Skeletal muscle cell (primary cell): ENCODE measurements at regions not wholly inside any gene's neighbourhood (a gene's known extent, or its start where the extent isn't known, plus 50 kb on each side); places are given as distances from the start of the nearest gene placed in this dataset.
A peak's percentile ranks its signal among the peaks of the same experiment; 100 is the strongest.
"Not testable (repeated sequence)": the region's sequence is repeated elsewhere in the genome, so short reads cannot be mapped to it uniquely, and the experiment has no call there.

Experiments used
- DNase-seq: peaks from one replicate; pipeline ENCODE4 v3.0.0-alpha.2; 2010; ENCODE audit warnings: low read depth
- H3K4me3 ChIP-seq: 2 replicates; pipeline ENCODE4 v1.5.1; 2011; ENCODE audit warnings: low read depth, mild to moderate bottlenecking, control low read depth, low read length, moderate library complexity

GRCh38 chr2:129907256-129907998, 72.0 kb upstream of the RAB6C start:
- no peak overlapping the region for H3K4me3 ChIP-seq
- DNase-seq, result no peak

GRCh38 chr2:129908721-129909373, 70.6 kb upstream of the RAB6C start:
- no peak overlapping the region for H3K4me3 ChIP-seq
- DNase-seq, result no peak

- H3K4me3 ChIP-seq, result no peak overlapping the region
- DNase-seq, result no peak
These were observed 69.6 kb upstream of the RAB6C start for GRCh38 chr2:129909651-129910418.

- no peak for DNase-seq
- H3K4me3 ChIP-seq, result no peak overlapping the region
These were observed 68.8 kb upstream of the RAB6C start for GRCh38 chr2:129910446-129911362.

- no peak for DNase-seq
- no peak overlapping the region for H3K4me3 ChIP-seq
These were observed 68.0 kb upstream of the RAB6C start for GRCh38 chr2:129911363-129912065.

GRCh38 chr2:129912066-129912820, 67.2 kb upstream of the RAB6C start:
- no peak for DNase-seq
- H3K4me3 ChIP-seq, result no peak overlapping the region

- no peak for DNase-seq
- no peak overlapping the region for H3K4me3 ChIP-seq
These were observed 66.4 kb upstream of the RAB6C start for GRCh38 chr2:129912871-129913694.

GRCh38 chr2:129913695-129914495, 65.6 kb upstream of the RAB6C start:
- no peak overlapping the region for H3K4me3 ChIP-seq
- no peak for DNase-seq

- DNase-seq, result no peak
- H3K4me3 ChIP-seq, result no peak overlapping the region
These were observed 64.7 kb upstream of the RAB6C start for GRCh38 chr2:129914538-129915302.

GRCh38 chr2:129915303-129915840, 64.1 kb upstream of the RAB6C start:
- DNase-seq, result no peak
- no peak overlapping the region for H3K4me3 ChIP-seq

GRCh38 chr2:129918604-129919003, 60.9 kb upstream of the RAB6C start:
- no peak overlapping the region for H3K4me3 ChIP-seq
- no peak for DNase-seq

- H3K4me3 ChIP-seq, result no peak overlapping the region
- no peak for DNase-seq
These were observed 56.7 kb upstream of the RAB6C start for GRCh38 chr2:129922571-129923264.

- no peak overlapping the region for H3K4me3 ChIP-seq
- peak; percentile 2 for DNase-seq
These were observed 56.0 kb upstream of the RAB6C start for GRCh38 chr2:129923265-129924091.

- not testable (repeated sequence) for H3K4me3 ChIP-seq
These were observed 55.4 kb upstream of the RAB6C start for GRCh38 chr2:129924115-129924514.

More at GRCh38 chr2:129924115-129924514, 55.4 kb upstream of the RAB6C start:
- not testable (repeated sequence) for DNase-seq
